Stimulated activated CD8-positive, alpha-beta memory T cell treated with anti-CD3 and anti-CD28 coated beads, Interleukin-15, amount 100 ng/mL, for 4 hours (primary cell): ENCODE measurements at regions not wholly inside any gene's neighbourhood (a gene's known extent, or its start where the extent isn't known, plus 50 kb on each side); places are given as distances from the start of the nearest gene placed in this dataset.

Experiments
- DNase-seq, 2 donors: peaks; one replicate each; pipeline ENCODE4 v3.0.0-alpha.2; 2020; ENCODE audit warnings: low read depth in 2 of 2

- DNase-seq, result no peak
These were observed 247.1 kb downstream of the SPTSSA start for GRCh38 chr14:34214961-34215360.

GRCh38 chr14:34213332-34213731 lies 248.7 kb downstream of the SPTSSA start:
- DNase-seq, result no peak

GRCh38 chr14:34212172-34212929 lies 249.7 kb downstream of the SPTSSA start:
- DNase-seq, result no peak

GRCh38 chr14:34211732-34212131 lies 250.3 kb downstream of the SPTSSA start:
- no peak for DNase-seq

GRCh38 chr14:34208532-34208931 lies 253.5 kb downstream of the SPTSSA start:
- DNase-seq, result no peak

GRCh38 chr14:34205799-34206198 lies 254.9 kb upstream of the EGLN3 start:
- DNase-seq, result no peak

GRCh38 chr14:34204774-34205173 lies 253.9 kb upstream of the EGLN3 start:
- no peak for DNase-seq

- no peak for DNase-seq
These were observed 252.4 kb upstream of the EGLN3 start for GRCh38 chr14:34203251-34203722.

- DNase-seq, result no peak
These were observed 251.2 kb upstream of the EGLN3 start for GRCh38 chr14:34201909-34202637.

GRCh38 chr14:34199585-34199984 lies 248.7 kb upstream of the EGLN3 start:
- no peak for DNase-seq

GRCh38 chr14:34198096-34198495 lies 247.2 kb upstream of the EGLN3 start:
- no peak for DNase-seq

- DNase-seq, result no peak
These were observed 245.1 kb upstream of the EGLN3 start for GRCh38 chr14:34195964-34196363.

- no peak for DNase-seq
These were observed 239.8 kb upstream of the EGLN3 start for GRCh38 chr14:34190717-34191116.

- DNase-seq, result no peak
These were observed 239.0 kb upstream of the EGLN3 start for GRCh38 chr14:34189866-34190265.

GRCh38 chr14:34187519-34188044 lies 236.7 kb upstream of the EGLN3 start:
- DNase-seq, result no peak

GRCh38 chr14:34187061-34187460 lies 236.2 kb upstream of the EGLN3 start:
- DNase-seq, result no peak

- no peak for DNase-seq
These were observed 233.3 kb upstream of the EGLN3 start for GRCh38 chr14:34184126-34184525.

GRCh38 chr14:34183478-34183877 lies 232.6 kb upstream of the EGLN3 start:
- DNase-seq, result no peak

GRCh38 chr14:34181338-34181737 lies 230.5 kb upstream of the EGLN3 start:
- DNase-seq, result no peak

- no peak for DNase-seq
These were observed 230.0 kb upstream of the EGLN3 start for GRCh38 chr14:34180869-34181268.

GRCh38 chr14:34180434-34180833 lies 229.6 kb upstream of the EGLN3 start:
- DNase-seq, result no peak

GRCh38 chr14:34179727-34180126 lies 228.9 kb upstream of the EGLN3 start:
- no peak for DNase-seq

GRCh38 chr14:34177466-34177865 lies 226.6 kb upstream of the EGLN3 start:
- no peak for DNase-seq
